GM12874 (cell line): ENCODE measurements at regions not wholly inside any gene's neighbourhood (a gene's known extent, or its start where the extent isn't known, plus 50 kb on each side); places are given as distances from the start of the nearest gene placed in this dataset.

ENCODE experiments used
- TF ChIP-seq, protein P1 (sequence below): IDR thresholded peaks from 2 replicates; pipeline ENCODE4 v1.5.1; 2011; ENCODE audit warnings: low read depth, mild to moderate bottlenecking, control low read depth, low read length, moderate library complexity; ENCODE audit not compliant: insufficient read depth

- TF ChIP-seq, protein P1, sequence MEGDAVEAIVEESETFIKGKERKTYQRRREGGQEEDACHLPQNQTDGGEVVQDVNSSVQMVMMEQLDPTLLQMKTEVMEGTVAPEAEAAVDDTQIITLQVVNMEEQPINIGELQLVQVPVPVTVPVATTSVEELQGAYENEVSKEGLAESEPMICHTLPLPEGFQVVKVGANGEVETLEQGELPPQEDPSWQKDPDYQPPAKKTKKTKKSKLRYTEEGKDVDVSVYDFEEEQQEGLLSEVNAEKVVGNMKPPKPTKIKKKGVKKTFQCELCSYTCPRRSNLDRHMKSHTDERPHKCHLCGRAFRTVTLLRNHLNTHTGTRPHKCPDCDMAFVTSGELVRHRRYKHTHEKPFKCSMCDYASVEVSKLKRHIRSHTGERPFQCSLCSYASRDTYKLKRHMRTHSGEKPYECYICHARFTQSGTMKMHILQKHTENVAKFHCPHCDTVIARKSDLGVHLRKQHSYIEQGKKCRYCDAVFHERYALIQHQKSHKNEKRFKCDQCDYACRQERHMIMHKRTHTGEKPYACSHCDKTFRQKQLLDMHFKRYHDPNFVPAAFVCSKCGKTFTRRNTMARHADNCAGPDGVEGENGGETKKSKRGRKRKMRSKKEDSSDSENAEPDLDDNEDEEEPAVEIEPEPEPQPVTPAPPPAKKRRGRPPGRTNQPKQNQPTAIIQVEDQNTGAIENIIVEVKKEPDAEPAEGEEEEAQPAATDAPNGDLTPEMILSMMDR = no peak
Observed at GRCh38 chr14:22426711-22427110, 162.3 kb downstream of the DAD1 start.

- TF ChIP-seq, protein P1 = no peak
Observed at GRCh38 chr14:22423958-22424357, 165.1 kb downstream of the DAD1 start.

DNA sequence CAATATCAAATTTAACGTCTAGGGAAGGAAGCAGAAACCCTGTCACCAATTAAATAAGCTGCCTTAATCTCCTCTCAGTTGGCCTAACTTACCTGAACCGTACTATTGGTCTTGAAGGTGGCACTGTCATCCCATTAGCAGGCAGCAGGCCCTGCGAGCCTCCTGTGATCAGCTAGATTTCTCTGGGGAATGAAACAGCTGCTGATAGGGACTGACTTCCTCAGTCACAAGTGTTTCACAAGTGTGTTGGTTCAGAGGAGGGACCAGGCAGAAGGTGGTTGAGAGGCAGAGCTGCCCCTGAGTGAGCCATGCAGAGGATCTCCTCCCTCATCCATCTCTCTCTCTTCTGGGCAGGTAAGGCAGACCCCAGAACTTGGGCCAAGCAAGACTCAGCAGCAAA is 166.8 kb downstream of the DAD1 start:
- TF ChIP-seq, protein P1 = no peak

DNA sequence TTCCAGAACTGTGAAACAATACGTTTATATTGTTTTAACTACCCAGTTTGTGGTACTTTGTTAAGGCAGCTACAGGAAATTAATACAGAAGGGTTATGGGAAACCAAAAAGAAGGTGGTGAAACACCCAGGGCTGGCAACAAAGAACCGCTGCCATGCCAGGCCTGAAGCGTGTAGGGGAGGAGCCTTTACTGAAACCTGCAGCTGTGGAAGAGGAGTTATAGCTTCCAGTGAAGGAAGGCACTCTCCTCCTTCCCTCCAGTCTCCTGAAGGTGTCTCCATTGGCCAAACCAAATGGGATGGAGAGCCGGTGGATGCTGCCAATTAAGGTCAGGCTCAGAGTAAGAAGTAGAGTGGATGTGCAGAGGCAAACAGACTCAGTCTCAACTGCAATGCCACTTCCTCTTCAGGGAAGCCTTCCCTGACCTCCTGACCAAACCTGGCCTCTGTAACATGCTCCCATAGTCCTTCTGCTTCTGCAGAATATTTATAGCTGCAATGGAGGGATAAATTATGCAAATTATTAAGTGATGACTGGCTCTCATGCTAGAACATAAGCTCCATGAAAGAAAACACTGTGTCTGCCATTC is 168.3 kb downstream of the DAD1 start:
- TF ChIP-seq, protein P1 = no peak

GRCh38 chr14:22419620-22420019 is 169.4 kb downstream of the DAD1 start:
- TF ChIP-seq, protein P1 = no peak

GRCh38 chr14:22418631-22419030 is 170.4 kb downstream of the DAD1 start:
- TF ChIP-seq, protein P1 = no peak

- TF ChIP-seq, protein P1 = no peak
Observed at GRCh38 chr14:22417914-22418313, 171.1 kb downstream of the DAD1 start.
